ENCODE measurements at regions not wholly inside any gene's neighbourhood (a gene's known extent, or its start where the extent isn't known, plus 50 kb on each side); places are given as distances from the start of the nearest gene placed in this dataset.

DNA sequence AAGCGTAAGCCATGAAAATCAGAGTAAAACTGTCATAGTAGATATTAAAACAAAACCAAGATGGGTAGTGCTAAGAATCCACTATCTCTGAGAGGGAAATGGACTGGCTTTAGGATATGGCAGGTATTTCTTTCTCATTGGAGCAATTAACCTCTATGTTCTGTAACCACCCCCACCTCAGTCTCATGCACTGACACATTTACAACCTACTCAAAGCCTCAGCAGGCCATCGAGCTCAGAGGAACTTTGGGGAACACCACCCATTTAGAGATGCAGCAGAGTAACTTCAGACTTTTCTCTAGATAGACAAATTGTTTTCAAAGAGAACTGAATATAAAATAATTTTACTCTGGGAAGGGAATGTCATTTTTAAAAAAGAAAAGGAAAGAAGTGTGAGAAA lies 615.8 kb upstream of the ZFHX3 start:
- DNase-seq, result no peak

DNA sequence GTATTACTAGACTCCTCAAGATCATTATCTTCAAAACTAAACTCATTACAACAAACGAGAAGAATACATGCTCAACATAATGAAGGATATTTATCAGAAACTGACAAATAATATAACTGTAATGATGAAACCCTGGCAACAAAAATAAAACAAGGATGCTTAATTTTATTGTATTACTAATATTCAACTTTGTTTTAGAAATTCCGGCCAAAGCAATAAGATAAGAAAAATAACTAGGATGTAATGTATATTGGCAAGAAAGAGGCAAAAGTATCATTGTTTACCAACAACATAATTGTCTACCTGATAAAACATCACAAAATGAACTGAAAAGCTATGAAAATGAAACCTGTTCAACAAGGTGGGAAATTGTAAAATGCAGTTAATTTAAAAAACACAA lies 588.3 kb upstream of the ZFHX3 start:
- no peak for DNase-seq

DNA sequence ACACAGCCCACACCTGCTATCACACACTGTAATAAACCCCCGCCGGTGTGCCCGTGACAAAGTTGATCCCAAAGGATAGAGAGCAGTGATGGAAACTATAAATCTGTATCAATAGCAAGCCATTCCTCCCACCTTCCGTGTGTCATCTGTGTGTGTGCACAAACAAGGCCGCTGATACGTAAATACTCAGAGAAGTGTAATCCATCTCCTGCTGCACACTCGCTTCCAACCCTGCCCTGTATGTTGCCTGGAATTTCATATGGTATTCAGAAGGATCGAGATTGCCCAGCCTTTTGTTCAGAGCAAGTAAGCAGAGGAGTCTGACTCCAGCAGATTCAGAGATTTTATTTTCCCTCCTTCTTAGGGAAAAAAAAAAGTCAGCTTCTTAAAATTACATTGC lies 581.1 kb upstream of the ZFHX3 start:
- no peak for DNase-seq

DNA sequence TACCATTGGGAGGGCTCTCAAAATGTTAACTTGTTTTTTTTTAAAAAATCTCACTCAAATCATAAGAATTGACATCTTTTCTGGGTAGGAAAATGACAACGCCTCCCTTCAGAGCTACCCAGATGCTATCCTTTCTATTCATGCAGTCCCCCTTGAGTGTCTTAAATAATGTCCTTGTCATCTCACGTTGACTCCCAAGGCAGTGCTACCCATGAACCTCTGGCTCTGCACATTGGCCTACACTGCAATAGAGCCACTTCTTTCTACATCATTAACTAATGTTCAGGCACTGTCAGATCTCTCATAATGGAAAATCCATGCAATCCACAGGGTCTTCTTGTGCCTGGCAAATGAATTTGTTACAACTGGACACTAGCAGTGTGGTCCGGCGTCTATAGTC lies 569.8 kb upstream of the ZFHX3 start:
- no peak for DNase-seq

DNA sequence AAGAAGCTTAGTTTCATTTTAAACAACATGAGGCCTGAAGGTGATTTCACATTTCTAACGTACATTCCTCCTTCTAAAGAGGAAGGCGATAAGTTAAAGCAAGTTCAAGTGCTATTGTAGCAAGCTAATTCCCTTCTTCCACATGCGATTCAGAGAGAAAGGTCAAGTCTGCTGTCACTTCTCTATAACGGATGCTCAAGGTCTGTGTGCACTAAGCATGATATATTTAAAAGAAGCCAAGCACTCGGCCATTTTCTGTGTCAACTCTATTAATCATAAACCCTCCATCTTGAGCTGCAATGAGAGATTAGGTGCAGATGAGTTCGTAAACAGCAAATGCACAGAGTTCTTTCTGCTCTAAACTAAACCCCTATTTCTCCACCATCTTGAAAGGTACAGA lies 568.8 kb upstream of the ZFHX3 start:
- no peak for DNase-seq

DNA sequence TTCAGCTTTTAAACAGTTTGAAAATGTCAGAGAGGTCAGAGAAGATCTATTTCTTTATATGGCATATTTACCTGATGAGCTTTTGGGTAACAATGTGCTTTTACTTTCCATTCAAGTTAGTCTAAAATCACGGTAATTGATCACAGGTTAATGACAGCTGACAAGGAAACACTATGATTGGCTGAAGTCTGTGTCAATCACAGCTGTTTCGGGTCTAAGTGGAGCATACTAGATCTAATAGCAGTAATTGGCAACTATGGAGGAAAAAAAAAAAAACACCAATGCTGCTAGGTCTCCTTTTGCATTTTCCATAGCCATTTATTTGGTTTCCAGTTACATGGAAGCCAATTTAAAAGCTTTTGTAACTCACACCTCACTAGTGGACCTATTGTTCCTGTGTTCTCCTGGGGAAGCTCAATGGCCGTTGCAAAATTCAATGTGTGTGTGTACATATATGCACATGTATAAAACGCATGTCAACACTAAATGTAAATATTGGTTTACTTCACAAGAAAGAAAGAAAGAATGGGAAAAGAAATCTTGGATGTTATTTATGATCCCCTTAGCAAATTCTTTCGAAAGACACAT lies 568.3 kb upstream of the ZFHX3 start:
- DNase-seq, result peak in 1 of 2 experiments; percentile 24

DNA sequence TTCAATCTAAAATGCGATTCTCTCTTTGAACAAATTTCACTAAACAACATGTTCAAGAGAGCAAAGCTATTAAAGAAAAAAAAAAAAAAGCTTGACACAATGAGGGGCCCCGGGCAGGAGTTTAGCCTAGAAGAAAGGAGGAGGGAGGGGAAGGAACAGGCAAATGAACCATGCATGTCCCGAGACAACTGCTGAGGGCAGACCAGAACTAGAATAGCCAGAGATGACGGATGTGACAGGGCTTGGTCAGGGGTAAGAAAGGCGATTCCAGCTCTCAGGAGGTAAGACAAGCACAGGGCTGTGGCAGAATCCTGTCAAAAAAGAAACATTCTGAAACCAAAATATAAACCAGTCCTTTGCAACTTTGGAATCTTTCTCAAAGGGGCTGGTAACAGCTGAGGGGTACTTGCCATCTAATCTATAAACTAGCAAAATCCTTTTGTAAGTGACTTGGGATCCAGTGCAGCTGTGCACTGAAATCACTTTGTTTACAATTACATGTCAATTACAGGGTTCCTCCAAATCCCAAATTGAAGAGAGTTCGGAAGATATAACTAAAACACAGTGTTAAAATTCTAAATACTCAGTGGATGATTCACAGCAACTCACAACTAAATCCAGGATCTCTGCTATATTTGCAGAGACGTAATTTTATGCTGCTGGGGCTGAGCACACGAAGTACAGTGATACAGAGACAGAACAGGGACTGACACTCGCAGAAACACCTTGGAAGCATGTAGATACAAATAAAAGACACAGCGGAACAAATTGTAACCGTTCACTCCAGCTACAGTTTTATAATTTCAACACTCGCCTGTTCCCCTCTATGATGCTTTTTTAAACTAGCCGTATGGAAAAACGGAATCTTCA lies 567.4 kb upstream of the ZFHX3 start:
- DNase-seq, result no peak

DNA sequence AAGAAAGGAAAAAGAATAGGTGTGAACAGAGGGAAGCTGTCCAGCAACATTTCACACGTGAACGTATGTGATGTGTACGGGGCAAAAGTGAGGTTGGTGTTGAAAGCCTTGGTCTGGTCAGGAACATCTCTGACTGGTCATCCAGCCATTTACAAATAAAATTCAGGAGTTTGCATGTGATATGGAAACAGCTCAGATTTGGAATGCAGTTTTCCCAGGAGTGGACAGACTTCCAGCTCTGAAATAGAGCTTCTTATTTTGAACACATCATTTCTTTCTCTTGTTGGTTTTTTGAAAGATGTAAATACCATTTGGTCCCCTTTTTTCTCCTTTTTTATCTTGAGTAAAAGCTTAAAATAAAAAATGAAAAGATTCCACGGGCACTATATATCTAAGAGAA lies 566.2 kb upstream of the ZFHX3 start:
- no peak for DNase-seq

DNA sequence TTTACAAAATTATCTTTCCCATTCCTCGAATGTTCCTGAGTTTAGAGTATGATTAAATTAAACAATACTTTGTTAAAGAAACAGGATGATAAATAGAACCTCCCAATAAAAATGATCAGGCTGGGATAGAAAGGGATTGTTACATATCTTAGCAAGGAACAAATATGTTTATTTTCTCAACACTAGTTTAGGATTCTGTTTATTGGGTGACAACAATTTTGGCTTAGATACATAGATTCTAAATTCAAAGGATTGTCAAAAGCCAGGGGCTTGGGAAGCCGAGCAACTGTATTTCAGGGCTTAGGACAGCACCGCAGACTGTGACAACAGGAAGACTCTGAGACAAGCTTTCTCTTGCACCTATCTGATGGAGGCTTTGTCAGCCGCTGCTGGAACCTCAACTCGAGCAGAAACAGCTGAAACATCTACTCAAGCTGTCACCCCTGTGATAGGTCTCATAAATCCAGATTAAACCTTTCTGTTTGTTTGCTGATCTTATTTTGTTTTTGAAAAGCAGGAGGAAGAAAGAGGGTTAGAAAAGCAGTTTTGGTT lies 562.8 kb upstream of the ZFHX3 start:
- DNase-seq, result no peak

DNA sequence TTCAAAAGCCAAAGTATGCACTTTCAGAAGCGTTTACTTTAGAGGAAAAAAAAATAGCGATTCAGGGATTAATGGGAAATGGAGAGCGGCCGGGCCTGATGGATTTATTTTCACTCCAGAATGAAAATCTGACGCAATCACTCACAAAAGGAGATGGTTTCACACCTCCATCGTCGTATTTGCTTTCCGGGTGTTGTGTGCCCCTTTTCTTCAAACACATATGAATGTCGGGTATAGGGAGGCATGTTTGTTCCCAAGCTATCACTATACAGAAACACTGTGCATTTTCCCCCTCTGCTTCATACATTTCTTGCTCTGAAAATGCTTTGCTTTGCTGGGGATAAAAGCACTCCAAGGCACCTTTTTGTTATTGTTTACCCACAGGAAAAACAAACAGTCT lies 562.2 kb upstream of the ZFHX3 start:
- no peak for DNase-seq

DNA sequence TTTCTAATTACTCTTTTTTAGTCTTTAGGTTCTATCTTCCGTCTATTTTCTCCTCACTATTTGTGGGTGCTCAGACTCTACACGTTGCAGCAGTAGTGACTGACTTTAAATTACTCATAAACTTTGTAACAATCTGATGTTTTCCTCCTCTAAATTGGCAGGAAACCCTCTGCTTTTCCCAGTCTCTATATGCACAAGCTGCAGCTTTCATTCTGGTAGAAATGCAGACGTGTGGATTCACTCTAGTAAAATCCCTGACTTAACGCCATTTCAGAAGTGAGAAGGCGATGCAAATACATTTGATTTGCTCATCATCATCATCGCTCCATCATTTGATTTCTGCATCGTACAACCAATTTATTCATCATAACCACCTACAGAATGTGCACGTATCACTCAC lies 561.0 kb upstream of the ZFHX3 start:
- no peak for DNase-seq

DNA sequence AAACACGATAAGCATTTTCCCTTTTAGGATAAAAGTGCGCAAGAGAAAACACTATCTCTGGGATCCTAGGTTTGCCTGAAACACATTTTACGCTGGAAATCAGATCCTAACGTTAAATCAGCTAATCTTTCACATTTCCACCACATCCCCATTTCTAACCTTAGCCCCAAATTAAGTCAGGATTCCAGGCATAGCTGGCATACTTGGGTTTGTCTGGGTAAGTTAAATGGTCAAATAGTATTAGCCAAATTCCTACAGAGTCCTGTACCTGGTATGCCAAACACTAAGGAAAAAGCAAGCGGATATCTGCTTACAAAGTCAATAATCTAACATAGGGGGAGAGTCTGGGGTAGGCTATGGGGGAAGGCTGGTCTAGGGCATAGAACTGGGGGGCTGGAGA lies 557.4 kb upstream of the ZFHX3 start:
- DNase-seq, result no peak

DNA sequence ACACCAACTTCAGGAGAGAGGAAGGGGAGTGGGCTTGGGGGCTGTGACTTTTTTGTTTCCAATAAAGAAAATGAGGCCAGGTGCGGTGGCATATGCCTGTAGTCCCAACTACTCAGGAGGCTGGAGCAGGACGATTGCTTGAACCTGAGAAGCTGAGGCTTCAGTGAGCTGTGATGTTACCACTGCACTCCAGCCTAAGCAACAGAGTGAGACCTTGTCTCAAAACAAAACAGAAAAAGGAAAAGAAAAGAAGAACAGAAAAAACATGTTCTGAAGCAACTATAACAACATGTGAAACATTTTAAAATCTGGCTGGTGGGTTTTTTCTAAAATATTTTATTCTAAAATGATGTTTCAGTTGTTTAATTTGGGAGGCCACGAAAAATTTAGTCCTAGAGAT lies 554.0 kb upstream of the ZFHX3 start:
- no peak for DNase-seq

DNA sequence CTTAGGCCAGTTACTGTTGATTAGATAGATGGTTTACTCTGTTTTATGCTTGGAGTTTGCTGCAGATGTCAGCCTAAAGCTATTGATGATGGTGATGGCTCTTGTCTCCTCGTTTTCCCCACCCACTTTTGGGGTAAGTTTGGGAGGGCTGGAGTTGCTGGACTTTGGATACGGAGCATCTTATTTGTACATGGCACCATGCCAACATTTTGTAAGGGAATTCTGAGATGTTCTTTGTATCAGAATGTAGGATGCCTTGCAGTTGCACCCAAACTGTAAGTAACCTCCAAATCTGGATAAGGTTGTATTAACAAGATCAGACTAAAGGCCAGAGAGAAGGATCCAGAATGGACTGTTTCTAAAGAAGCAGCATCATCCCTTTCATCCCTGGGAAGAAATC lies 551.9 kb upstream of the ZFHX3 start:
- DNase-seq, result no peak

DNA sequence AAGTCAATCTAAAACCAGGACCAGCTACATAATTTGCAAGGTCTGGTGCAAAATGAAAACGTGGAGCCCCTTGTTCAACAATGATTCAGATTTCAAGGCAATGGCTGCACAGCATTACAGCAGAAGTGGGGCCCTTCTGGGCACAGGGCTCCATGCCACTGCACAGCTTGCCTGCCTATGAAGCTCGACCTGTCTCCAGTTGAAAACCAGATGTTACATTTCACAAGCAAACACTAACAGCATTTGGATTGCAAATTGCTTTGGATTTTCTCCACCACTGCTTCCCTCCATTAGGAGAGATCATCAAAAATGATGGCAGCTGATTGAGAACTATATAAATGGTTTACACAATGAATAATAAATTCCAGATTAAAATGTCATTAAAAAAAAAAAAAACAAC lies 551.4 kb upstream of the ZFHX3 start:
- no peak for DNase-seq

DNA sequence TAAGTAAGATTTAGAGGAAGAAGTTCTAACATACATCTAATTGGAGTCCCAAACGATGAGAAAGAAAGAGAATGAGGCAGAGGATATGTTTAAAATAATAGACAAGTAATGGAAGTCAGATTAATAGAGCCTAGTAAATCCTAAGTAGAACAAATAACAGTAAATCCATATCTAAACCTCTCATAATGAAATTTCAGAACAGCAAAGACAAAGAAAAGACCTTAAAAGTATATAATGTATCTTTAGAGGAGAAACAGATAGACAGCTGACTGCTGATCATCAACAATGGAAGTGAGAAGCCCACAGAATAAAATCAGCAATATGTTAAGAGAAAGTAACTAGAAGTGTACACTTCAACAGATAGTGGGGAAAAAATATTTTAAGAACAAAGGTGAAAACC lies 536.2 kb upstream of the ZFHX3 start:
- DNase-seq, result no peak

DNA sequence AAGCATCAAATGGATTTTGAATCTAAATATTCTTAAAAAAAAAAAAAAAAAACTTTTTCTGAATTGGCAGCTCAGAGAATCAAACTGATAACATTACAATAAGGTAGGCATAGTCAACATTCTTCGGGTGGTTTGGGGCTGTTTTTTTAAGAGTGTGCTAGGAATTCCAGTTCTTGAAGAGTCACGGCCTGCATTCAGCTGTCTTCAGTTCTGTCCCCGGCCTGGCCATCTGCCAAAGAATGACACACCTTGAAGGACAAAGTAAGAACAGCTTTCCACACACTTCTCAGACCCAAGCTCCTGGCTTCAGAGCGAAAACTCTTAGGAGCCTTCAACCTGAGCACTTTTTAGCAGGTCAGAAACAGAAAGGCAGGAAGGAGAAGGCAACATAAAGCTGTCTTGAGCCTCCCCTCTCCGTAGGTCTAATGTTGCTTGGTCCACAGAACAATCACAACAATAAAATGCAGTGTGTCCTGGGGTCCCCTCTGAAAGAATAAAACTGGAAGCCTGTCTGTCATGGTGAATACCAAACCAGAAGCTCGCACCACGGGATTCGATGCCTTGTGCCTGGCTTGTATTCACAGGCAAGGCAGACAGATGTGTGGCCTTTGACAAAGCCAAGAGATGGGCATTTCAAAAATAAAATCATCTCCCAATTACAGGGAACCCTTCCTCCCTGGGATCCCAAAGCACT lies 524.4 kb upstream of the ZFHX3 start:
- peak in 1 of 2 experiments; percentile 6 for DNase-seq

DNA sequence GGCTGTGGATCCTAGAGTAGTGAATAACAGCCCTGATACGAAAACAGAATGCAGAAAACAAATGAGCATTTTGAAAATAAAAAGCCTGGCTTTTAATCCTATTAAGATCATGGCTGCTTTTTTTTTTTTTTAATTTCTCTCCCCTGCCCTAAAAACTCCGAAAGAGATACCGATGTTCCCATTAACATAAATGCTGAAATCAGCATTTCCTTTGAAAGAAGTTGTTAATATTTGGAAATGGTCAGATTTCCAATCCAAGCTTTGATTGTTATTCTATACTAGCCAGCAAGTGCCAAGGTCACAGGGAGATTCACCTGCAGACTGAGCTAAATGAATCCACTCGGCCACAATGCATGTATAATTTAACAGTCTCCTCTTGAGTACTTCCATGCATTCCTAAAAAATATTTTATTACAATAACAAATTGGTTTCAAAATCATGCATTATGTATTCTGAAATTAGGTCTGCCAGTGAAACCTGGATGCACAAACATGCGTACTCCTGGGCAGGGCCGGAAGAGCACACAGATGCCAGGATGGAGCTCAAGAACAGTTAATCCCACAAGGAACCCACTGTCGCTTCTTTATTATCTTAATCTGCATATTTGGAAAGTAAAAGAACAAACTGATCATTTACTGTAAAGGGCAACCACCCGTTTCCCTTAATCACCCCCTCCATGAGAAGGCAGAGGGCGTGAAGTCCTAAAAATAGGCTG lies 521.5 kb upstream of the ZFHX3 start:
- no peak for DNase-seq

DNA sequence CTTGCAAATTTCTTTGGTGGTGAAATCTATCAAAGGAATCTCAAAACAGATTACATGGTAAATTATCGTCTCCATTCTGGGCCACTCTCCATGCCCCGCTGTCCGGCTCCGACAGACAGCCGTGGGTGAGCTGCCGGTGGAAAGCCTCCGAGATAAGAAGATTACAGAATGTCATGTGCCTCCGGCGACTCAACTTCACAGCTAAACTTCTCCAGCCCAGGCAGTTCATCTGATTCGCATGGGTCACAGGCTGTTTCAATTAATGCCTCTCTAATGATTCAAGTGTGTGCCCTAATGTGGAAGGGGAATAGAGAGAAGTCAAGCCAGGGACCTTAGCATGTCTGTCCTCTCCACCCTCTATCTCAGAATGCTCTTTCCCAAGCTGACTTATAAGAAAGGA lies 520.8 kb upstream of the ZFHX3 start:
- no peak for DNase-seq

DNA sequence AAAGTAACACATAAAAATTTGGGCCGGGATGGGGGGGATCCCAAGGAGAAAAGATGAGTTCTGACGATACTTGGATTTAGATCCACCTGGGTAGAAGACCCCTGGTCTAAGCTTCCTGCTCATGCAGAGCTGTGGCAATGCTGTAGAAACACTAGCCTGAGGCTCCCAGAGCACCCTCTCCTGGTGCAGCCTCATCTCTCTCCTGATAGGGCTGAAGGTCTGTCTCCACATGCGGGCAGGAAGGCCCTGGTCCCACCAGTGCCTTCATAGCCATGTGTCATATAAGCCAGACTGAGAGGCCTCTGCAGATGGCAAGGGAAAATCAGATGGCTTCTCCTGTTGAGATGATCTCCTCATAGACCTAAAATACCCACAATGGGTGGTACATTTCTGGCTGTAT lies 518.0 kb upstream of the ZFHX3 start:
- DNase-seq, result no peak

DNA sequence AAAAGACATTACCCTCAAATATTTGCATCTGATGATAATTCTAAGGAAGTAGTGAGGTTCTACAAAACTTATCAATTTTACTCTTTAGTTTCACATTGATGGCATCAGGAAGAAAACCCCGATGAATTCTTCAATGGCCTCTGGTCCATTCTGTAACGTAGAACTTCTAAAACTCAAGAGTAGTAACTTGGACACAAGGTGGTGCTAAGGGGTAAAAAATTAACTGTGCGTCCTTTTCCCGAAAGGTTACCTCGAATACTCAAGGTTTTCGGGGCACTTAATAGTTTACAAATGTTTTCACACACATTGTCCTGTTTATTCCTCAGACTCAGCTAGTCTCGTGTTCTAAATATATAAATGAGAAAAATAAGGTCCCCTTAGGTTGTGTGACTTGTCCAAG lies 517.3 kb upstream of the ZFHX3 start:
- no peak for DNase-seq

DNA sequence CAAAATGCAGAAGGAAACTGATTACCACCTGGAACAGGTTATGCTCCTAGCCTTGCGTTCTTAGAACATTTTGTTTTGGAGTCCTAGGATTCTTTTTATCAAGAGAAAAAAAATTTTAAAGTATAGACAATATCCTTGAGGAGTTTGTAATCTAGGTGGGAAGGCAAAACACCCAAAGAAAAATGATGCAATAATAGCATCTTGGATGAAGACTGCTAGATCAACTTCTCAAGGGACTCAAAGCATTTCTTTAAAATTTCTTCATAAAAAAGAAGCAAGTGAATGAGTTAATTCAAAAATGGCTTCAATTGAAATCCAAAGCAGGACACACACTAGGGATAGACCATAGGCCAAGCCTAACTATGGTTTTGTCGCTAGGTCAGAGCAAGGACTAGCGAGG lies 515.8 kb upstream of the ZFHX3 start:
- DNase-seq, result no peak

DNA sequence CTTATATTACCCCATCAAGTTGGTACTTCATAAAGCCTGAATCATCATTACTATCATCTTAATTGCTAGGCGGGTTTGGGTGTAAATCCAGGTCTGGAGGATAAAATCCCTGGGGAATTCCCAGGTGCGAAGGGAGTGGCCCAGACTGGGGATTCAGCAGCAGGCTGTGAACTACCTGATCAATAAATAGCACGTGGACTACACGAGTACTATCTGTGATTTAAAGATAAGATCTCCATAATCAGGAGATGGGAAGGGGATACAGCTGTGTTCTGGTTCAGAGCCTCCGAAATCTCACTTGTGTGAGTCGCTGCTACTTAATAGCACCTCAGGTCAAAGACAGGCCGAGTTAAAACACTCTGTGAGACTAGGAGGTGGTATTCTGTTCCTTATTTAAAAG lies 512.6 kb upstream of the ZFHX3 start:
- no peak for DNase-seq

Data from NCI-H187 (cell line).